Esophagus squamous epithelium (tissue), 5 donors: ENCODE measurements at regions not wholly inside any gene's neighbourhood (a gene's known extent, or its start where the extent isn't known, plus 50 kb on each side); places are given as distances from the start of the nearest gene placed in this dataset.

ENCODE experiments used
- DNase-seq: peaks from one replicate; lab custom pipeline; 2025; lab: John Stamatoyannopoulos, UW
- H3K27ac ChIP-seq, 4 donors: fragments of 200-600 bp; sonication (generic); one replicate each; pipeline ENCODE4 v1.5.1; 2016 to 2019; ENCODE audit warnings: mild to moderate bottlenecking in 1 of 4
- H3K27me3 ChIP-seq, 4 donors: fragments of 200-600 bp; sonication (generic); 1 replicate in 3 of 4; 2 replicates in 1 of 4; pipeline versions ENCODE4 v1.5.1 to v1.6.0; 2017 to 2021; ENCODE audit warnings: antibody characterized with exemption in 1 of 4
- H3K36me3 ChIP-seq, 3 donors: fragments of 200-600 bp; sonication (generic); one replicate each; pipeline ENCODE4 v1.5.1; 2016 to 2019
- H3K4me1 ChIP-seq, 3 donors: fragments of 200-600 bp; sonication (generic); one replicate each; pipeline ENCODE4 v1.5.1; 2017 to 2019
- H3K4me3 ChIP-seq, 4 donors: fragments of 200-600 bp; sonication (generic); 1 replicate in 3 of 4; 2 replicates in 1 of 4; pipeline ENCODE4 v1.5.1; 2016 to 2019; ENCODE audit warnings: mild to moderate bottlenecking in 2 of 4, moderate library complexity in 1 of 4
- H3K9me3 ChIP-seq, 3 donors: fragments of 200-600 bp; sonication (generic); one replicate each; pipeline ENCODE4 v1.5.1; 2016 to 2019
- POLR2A ChIP-seq, 4 donors: fragments of 450-650 bp; IDR thresholded peaks; one replicate each; pipeline ENCODE4 v1.6.1; 2017; ENCODE audit warnings: antibody characterized with exemption in 4 of 4, mild to moderate bottlenecking in 4 of 4, moderate library complexity in 3 of 4
- WGBS, 2 donors: methylation state at CpG; one replicate each; pipeline ENCODE4 v1.1.5; 2018; 5-methylcytosine and 5-hydroxymethylcytosine counted together
- intact Hi-C: fragments of 100-400 bp; cut with DNase I; formaldehyde crosslinking; loops from one replicate; pipeline ENCODE4 v1.15.0; 2022
- TF ChIP-seq, protein P1 (sequence below), 6 experiments: fragments of 450-650 bp in 4 of 6; fragments of 200-600 bp in 2 of 6; sonication (generic) in 2 of 6; IDR thresholded peaks; one replicate each; pipeline ENCODE4 v1.5.1; 2016 to 2019; ENCODE audit warnings: antibody characterized with exemption in 6 of 6, mild to moderate bottlenecking in 4 of 6, moderate library complexity in 4 of 6
- donor health status: DM: yes; HTN: yes; CAD: no.

DNA sequence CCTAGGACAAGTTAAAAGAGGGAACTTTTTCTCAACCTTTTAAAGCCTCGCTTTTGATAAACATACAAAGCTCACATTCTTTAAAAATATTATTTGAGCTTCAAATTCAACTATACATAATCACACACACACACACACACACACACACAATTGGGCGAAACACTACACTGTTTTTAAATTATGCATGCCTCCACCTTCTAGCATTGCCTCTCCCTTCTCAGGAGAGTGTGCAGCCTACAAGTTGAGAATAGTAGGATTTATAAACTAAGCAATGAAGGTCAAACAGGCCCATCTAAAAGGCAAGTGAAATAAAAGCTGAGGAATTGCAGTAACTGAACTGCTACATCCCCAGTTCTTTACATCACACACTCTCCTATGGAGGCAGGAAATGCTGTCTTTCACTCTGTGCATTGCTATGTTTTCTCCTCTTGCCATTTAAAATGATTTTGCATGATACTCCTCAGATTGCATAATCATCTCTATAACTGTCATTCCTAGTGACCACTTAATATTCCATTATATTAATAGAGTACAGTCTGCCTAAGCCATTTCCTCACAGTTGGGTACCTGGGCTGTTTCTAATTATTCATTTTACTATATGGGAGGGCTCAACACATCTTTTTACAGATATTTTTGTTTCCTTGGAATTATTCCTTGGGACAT, 92.5 kb upstream of the KCNE2 start:
- 92 to 95% methylated on average over 2 of the region's 2 CpGs for WGBS, 2 donors
- peaks cover 0 to 14% (median 0%) of the 10 kb centered on the region in 4 donors for H3K27me3 ChIP-seq
- no peaks in the 10 kb centered on the region for H3K4me1 ChIP-seq
- intact Hi-C loops: no loop called here
- no peak overlapping the region for H3K27ac ChIP-seq
- H3K9me3 ChIP-seq: no peaks in the 10 kb centered on the region
- H3K4me3 ChIP-seq: no peak overlapping the region
- no peak for TF ChIP-seq POLR2A (IDR thresholded peaks at IDR 0.05)
- TF ChIP-seq, protein P1, sequence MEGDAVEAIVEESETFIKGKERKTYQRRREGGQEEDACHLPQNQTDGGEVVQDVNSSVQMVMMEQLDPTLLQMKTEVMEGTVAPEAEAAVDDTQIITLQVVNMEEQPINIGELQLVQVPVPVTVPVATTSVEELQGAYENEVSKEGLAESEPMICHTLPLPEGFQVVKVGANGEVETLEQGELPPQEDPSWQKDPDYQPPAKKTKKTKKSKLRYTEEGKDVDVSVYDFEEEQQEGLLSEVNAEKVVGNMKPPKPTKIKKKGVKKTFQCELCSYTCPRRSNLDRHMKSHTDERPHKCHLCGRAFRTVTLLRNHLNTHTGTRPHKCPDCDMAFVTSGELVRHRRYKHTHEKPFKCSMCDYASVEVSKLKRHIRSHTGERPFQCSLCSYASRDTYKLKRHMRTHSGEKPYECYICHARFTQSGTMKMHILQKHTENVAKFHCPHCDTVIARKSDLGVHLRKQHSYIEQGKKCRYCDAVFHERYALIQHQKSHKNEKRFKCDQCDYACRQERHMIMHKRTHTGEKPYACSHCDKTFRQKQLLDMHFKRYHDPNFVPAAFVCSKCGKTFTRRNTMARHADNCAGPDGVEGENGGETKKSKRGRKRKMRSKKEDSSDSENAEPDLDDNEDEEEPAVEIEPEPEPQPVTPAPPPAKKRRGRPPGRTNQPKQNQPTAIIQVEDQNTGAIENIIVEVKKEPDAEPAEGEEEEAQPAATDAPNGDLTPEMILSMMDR (IDR thresholded peaks at IDR 0.05): no peak
- H3K36me3 ChIP-seq: no peaks in the 10 kb centered on the region
- DNase-seq: no peak

DNA sequence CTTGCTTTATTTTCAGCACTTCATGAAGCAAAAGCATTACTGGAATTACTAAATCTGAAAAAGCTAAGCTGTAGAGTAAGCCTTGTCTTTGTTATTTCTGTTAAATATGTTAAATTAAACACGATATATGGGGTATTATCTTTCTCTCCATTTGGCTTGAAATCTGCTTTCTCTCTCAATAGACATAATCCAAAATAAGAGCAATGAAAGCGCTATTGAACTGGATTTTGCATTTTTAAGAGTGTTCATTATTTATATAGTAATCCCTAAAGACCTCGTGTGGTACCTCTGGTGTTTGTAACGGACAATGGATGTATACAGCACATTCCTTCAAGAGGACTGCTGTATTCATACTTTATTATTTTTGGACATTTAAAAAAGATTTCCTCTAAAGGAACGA, 91.5 kb upstream of the KCNE2 start:
- no peak overlapping the region for H3K27ac ChIP-seq
- no peak for DNase-seq
- WGBS, 2 donors: 64 to 66% methylated on average over 5 of the region's 5 CpGs
- H3K4me1 ChIP-seq: no peaks in the 10 kb centered on the region
- H3K27me3 ChIP-seq: peaks cover 0 to 14% (median 0%) of the 10 kb centered on the region in 4 donors
- H3K36me3 ChIP-seq: no peaks in the 10 kb centered on the region
- intact Hi-C loops: no loop called here
- H3K4me3 ChIP-seq: no peak overlapping the region
- H3K9me3 ChIP-seq: no peaks in the 10 kb centered on the region
- no peak for TF ChIP-seq POLR2A (IDR thresholded peaks at IDR 0.05)
- TF ChIP-seq, protein P1 (IDR thresholded peaks at IDR 0.05): no peak

DNA sequence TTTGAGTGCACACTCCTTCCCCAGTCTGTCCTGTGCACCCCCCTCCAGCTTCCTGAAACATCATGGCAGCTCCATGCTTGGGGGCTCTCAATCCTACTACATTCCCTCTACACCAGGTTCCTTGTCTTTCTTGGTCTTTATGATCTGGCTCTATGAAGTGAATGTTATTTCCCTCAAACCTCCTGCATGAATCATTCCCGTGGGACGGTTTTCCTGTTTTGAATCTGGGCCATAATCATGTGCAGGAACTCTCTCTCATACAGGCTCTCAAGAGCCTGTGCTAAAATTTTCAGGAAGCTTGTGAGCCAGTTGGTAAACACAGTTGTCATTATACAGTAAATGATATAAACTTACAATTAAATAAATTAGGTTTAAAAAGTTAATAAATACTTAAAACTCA, 89.8 kb upstream of the KCNE2 start:
- Histone ChIP-seq H3K9me3 (no peaks in the 10 kb centered on the region), H3K4me3 (no peak overlapping the region), H3K36me3 (no peaks in the 10 kb centered on the region), H3K27me3 (peaks cover 0 to 14% (median 0%) of the 10 kb centered on the region in 4 donors), H3K27ac (no peak overlapping the region), H3K4me1 (no peaks in the 10 kb centered on the region)
- intact Hi-C loops: no loop called here
- TF ChIP-seq, protein P1 (IDR thresholded peaks at IDR 0.05): no peak
- TF ChIP-seq POLR2A (IDR thresholded peaks at IDR 0.05): no peak
- 38 to 57% methylated on average over 2 of the region's 2 CpGs for WGBS, 2 donors
- DNase-seq: no peak

DNA sequence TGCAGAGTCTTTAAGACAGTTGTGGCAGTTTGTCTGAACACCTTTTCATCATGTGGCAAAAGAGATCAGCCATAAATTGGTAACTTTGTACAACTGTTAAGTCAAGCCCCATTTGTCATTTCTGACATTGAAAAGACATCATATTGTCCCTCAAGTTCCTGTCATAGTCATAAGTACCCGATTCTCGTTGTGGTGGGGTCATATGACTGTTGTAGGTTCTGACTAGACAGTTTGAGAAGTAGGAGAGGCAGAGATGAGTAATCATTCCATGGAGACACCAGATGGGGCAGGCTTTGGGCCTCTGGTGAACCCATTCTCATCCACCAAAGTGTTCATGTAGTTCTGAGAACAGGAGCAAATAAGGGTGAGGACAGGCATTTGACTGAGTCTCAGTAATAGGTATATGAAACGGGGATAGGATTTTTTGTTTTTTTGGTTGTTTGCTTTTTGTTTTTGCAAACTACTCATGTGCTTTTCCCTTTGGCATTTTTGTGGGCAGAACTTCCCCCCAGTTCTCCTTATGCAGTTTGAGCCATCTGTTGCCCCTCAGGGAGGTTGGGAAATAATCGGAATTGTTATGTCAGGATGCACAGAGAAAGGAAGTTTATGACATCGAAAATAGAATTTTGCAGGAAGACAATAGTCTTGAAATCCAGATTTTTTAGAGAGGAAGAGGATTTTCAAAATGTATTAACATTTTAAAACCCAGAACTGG, 86.9 kb upstream of the KCNE2 start:
- Histone ChIP-seq H3K9me3 (no peaks in the 10 kb centered on the region), H3K27ac (no peak overlapping the region), H3K4me3 (no peak overlapping the region), H3K36me3 (no peaks in the 10 kb centered on the region), H3K4me1 (peaks cover 0 to 17% (median 5%) of the 10 kb centered on the region in 3 donors), H3K27me3 (peaks cover 0 to 14% (median 0%) of the 10 kb centered on the region in 4 donors)
- WGBS, 2 donors: 77% methylated on average over 5 of the region's 5 CpGs
- TF ChIP-seq, protein P1 (IDR thresholded peaks at IDR 0.05): no peak
- TF ChIP-seq POLR2A (IDR thresholded peaks at IDR 0.05): no peak
- DNase-seq: no peak
- intact Hi-C loops: no loop called here

DNA sequence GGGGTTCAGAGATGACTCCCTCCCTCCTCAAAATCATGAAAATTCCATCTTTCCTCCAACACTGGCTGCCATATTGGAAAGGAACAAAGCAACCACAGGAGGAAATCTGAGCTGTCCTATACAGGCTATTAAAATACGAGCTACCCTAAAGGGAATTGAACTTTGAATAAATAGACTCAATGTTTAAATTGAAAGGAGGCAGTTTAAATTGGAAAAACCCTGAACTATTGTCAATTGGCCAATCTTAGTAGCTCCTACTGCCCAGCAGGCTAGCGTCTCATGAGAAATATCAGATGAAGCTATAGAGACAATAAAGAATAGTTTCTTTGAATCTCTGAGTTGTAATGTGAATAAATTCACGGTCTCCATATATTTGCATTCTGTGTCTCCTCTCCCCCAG, 85.4 kb upstream of the KCNE2 start:
- DNase-seq: no peak
- Histone ChIP-seq H3K4me1 (peaks cover 0 to 17% (median 5%) of the 10 kb centered on the region in 3 donors), H3K9me3 (no peaks in the 10 kb centered on the region), H3K36me3 (no peaks in the 10 kb centered on the region), H3K27ac (no peak overlapping the region), H3K27me3 (peaks cover 0 to 6% (median 0%) of the 10 kb centered on the region in 4 donors), H3K4me3 (no peak overlapping the region)
- intact Hi-C loops: no loop called here
- no peak for TF ChIP-seq POLR2A (IDR thresholded peaks at IDR 0.05)
- TF ChIP-seq, protein P1 (IDR thresholded peaks at IDR 0.05): no peak
- WGBS, 2 donors: 92 to 100% methylated on average over 3 of the region's 3 CpGs
